ENCODE measurements at regions not wholly inside any gene's neighbourhood (a gene's known extent, or its start where the extent isn't known, plus 50 kb on each side); places are given as distances from the start of the nearest gene placed in this dataset.
A peak's percentile ranks its signal among the peaks of the same experiment; 100 is the strongest.

DNA sequence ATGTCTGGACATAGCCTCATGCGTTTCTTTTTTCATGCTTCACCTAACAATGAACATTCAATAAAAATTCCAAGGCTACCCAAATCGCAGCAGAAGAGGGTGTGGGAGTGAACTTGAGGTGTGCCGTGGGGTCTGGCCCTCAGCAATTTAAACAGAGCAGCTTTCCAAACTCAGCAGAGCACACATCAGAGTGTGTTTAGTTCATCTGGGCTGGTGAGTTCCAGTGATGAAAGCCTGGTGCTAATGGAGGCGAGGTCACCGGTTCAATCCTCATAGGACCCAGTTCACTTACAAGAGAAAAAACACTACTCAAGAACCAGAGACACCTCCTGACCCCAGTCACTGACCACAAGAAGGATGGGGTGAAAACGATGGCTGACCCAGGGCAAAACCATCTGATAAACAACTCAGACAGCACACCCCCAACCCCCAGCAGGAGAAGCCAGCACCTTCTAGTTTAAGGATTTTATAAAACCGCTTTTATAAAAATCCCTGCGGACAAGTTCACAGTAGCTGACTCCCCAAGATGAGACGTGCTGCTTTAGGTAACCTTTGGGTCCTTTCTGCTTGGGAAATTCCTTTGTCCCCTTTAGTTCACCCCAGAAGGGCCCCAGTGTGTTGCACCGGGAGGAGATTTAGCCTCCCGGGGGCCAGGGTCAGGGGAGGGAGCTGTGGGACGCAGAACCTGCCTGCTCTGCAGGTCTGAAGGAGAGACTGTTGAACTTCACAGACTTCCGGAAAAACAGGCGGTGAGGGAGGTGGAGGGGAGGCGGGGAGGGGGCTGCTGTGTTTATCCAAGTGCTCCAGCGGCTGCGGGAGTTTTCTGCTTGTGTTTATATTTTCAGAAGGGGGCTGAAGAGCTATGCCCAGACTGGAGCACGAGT is 152.7 kb upstream of the SOX11 start:
- intact Hi-C loops (cut with DNase I): no loop called here
- no peak for DNase-seq

DNA sequence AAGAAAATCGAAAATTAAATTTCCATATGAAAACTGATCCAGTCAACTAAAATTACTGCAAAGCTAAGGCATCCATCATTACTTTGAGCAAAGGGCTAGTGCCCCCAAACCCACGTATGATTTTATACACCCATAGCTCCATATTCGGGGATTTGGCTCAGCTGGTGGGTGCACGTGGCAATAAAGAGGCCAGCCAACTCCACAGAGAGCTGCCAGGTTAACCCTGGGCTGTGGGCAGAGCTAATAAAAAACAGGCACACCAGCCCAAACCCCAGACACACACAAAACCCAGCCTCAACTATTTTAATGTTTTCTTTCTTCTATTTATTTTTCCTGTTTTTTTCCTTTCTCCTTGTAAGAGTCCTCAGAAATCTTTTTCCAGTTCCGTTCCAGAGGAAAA is 151.3 kb upstream of the SOX11 start:
- intact Hi-C loops (cut with DNase I): no loop called here
- DNase-seq: no peak

DNA sequence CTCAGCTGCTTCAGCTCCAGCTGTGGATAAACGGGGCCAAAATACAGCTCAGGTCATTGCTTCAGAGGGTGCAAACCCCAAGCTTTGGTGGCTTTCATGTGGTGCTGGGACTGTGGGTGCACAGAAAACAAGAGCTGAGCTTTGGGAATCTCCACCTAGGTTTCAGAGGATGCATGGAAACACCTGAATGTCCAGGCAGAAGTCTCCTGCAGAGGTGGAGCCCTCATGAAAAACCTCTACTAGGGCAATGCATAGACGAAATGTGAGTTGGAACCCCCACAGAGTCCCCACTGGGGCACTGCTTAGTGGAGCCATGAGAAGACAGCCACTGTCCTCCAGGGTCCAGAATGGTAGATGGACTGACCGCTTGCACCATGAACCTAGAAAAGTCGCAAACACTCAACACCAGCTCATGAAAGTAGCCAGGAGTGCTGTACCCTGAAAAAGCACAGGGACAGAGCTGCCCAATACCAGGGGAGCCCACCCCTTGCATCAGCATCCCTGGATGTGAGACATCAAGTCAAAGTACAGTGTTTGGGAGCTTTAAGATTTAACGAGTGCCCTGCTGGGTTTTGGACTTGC is 147.9 kb upstream of the SOX11 start:
- intact Hi-C loops (cut with DNase I): no loop called here
- no peak for DNase-seq

DNA sequence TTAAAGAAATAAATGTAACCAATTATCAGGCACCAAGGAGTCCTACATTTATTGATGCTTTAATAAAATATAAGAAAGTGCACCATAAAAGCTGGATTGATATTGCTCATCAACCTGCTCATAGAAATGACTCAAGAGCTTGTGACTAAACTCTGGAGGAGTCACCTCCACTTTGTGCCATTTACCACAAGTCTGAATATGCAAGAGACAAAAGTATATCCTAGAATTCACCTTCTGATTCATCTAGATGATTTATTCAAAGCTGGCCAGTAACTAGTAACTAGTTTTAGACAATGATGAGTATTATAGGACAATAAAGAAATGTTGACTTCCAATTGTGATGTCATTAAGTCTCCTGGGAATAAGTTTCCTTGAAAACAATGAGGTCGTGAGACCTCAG is 146.0 kb upstream of the SOX11 start:
- DNase-seq: no peak
- intact Hi-C loops (cut with DNase I): no loop called here

DNA sequence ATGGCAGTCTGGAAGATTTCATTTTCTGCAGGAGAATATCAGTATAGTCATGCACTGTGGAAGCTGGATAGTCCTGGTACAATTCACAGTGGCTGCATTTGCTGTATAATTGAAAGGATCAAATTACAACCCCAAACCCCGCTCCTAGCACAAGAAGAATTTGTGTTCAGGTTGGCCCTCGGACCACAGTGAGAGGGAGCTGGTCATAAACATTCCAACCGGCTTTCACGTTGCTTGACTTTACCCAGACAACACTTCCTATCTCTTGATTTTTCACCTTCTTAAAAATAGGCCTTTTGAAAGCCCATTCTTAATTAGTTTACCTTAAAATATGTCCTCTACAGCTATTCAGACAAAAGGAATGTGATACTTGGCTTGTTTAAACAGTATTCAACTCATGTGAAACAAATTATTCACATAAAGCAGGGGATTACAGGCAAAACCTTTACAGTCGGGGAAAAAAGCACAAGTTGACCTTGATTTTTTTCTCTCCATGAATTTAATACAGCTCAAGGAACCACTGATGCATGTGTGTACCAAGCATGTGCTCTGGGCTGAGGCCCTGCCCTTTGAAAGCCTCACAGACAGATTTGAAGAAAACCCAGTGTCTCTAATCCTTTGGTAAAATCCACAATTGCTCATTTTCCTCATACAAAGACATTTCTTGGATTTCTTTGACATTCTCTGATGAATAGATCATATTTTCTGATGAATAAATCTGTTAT is 143.0 kb upstream of the SOX11 start:
- intact Hi-C loops (cut with DNase I): no loop called here
- no peak for DNase-seq

DNA sequence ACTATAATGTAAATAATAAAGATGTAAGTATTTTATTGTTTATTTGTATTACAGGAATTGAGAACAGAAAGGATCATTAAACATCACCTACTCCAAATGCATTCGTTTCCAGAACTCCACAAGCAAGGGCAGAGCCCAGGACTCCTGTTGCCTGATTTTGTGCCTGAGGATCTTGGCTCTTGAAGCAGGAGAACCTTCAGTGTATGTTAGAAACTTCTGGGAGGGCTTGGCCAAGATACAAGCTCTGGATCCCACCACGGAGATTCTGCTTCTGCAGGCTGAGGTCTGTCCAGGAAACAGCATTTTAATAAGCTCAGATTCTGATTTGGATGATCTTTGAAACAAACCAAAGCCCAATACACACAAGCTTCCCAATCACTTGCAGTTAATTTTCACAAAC is 142.4 kb upstream of the SOX11 start:
- intact Hi-C loops (cut with DNase I): no loop called here
- no peak for DNase-seq

DNA sequence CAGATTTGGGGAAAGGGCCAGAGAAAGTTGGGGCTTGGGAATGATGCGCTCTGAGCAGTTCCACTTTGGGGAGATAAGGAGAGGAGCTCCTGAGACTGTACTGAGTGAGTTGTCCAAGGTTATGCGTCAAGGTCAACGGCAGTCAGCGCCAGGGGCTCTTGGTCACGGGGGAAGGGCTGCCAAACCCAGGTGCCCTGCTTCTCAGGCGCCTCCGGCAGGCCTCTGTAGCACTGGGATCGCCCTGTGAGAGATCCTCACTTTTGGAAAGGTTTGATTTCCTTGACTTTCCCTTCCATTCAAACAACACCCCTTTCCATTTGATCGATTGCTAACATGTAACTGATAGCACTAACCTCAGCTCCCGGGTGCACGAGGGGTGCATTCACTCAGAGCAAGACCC is 136.5 kb upstream of the SOX11 start:
- DNase-seq: peak in 1 of 10 donors; percentile 62
- intact Hi-C loops (cut with DNase I): no loop called here

DNA sequence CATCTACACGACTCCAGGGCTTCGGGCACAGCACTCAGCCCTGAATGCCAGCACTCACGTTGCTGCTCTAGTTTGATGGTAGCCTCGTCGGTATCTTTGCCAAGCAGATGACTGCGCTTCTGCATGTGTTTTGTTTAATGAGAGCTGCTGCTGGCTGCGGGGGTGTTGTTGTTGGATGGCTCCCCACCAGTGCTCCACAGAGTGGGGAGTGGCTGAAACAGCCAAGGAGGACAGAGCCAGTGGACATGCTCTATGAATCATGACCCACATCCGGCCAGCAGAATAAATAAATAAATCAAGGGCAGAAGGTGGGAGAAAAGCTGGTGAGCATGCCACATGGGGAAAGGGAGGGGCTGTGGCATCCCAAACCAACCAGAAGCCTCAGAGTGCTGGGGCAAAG is 131.2 kb upstream of the SOX11 start:
- DNase-seq: peak in 5 of 10 donors; percentile 16 to 75 (median 20)
- intact Hi-C loops (cut with DNase I): no loop called here

DNA sequence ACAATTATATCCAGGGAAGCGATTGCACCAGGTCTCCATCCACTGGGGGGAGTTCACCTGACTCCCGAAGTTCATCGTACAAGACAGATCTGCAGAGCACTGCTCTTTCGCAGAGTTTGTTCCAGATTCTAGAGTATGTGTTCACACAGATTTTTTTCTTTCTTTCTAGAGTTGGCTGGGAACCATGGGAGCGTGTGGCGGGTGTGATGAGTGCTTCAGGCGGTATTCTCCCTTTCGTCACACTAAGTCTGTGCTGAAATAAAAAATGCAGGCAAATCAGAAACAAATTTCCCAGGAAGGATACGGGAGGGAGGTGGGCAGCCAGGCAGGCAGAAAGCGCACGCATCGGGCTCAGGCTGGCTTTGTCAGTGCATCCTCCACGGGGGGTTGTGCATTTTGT is 129.8 kb upstream of the SOX11 start:
- peak in 1 of 10 donors; percentile 42 for DNase-seq
- intact Hi-C loops (cut with DNase I): no loop called here

DNA sequence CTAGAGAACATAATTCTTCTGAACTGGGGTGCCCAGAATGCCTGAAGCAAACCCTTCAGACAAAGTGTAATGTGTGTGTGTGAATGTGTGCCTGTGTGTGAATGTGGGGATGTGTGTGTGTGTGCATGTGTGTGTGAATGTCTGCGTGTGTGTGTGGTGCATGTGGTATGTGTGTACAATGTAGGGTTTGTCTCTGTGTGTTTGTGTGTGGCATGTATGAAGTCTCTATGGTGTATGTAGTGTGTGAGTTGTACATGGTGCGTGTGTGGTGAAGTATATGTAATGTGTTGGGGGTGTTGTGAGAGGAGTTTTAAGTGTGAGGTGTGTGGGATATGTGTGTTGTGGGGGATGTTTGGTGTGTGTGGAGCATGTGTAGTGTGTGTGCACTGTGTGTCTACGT is 129.3 kb upstream of the SOX11 start:
- DNase-seq: no peak
- intact Hi-C loops (cut with DNase I): no loop called here

DNA sequence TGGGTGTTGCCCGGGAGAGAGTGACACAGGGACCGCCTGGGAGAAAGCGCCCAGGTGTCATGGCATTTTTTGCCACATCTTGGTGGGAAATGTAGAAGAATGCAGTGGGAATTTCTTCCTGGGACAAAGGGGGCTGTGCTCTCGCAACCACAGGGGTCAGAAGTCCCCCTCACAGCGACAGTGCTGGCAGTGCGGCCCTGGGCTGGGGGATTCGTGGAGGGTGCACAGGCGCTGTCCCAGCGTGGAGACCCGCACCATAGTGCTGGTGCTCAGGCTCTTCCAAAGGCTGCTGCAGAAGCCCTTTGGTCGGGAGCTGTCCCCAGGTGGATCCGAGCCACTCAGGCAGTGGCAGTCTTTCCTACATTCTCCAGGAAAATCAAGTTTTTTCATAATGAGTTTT is 128.8 kb upstream of the SOX11 start:
- intact Hi-C loops (cut with DNase I): no loop called here

DNA sequence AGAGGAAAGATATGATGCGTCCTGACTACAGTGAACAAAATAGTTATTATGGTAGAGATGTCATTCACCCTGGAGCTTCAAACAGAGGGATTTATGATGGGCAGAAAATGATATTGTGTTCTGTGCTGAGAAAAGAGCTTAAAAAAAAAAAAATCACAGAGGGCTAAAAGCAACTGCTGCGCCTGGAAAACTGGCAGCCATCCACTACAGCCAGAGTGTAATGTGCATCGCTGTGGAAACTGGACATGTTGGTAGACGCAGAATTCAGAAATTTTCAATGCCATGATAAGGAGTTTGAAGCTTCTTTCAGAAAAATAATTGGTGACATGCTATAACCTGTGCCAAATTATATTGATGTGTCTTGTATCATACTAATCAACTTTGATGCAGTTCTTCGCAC is 122.9 kb upstream of the SOX11 start:
- intact Hi-C loops (cut with DNase I): no loop called here
- DNase-seq: no peak

More for the DNA sequence above, 128.8 kb upstream of the SOX11 start:
- peak in 1 of 10 donors; percentile 52 for DNase-seq

DNA sequence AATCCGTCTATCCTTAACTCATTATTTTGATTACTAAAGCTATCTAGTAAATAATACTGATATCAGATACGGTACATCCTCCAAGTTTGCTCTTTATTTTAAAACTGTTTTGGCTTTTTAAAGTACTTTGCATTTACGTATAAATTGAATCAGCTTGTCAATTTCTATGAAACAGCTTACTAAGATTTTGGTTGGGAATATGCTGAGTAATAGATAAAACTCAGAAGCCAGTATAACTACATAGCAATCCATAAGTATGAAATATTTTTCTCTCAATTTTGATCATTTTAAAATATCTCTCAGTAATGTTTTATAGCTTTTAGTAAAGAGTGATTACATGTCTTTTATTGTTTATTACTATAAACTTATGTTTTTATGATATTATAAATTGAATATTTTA is 116.2 kb upstream of the SOX11 start:
- intact Hi-C loops (cut with DNase I): no loop called here
- no peak for DNase-seq

DNA sequence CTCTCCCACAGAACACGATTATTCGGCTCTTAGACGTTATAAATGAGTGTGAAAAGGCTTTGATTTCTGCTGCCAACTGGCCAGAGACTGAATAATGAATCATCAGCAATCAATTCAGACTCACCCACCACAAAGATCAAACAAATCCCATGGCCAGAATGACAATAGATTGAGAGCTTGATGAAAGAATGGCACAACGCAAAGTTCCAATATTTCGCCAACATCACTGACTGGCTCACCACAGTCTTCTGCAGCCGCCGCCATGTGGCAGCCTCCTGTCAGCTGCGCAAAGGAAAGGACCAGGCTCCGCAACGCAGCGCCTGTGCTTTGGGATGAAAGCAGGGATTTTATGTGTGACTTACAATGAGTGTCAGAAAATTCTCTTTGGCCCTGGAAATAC is 104.4 kb upstream of the SOX11 start:
- intact Hi-C loops (cut with DNase I): no loop called here

DNA sequence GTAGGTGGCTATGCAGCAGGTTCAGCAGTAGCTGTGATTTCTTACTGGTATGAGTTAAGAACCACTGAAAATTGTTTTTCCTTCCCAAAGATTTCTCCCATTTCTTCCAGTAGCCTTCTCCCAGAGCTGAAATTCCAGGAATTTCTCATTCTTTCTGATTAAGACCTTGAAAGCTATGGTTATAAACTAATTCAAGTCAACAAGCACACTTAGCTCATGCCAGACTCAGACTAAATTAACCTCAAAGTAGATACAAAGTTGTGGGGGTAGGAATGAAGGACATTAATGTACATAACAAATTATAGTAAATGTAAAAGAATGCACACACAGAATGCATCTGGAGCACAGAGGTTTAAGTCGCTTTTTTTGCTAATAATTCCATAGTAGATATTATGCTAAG is 103.6 kb upstream of the SOX11 start:
- intact Hi-C loops (cut with DNase I): no loop called here
- DNase-seq: no peak

More for the DNA sequence above, 104.4 kb upstream of the SOX11 start:
- peak in 1 of 10 donors; percentile 26 for DNase-seq

DNA sequence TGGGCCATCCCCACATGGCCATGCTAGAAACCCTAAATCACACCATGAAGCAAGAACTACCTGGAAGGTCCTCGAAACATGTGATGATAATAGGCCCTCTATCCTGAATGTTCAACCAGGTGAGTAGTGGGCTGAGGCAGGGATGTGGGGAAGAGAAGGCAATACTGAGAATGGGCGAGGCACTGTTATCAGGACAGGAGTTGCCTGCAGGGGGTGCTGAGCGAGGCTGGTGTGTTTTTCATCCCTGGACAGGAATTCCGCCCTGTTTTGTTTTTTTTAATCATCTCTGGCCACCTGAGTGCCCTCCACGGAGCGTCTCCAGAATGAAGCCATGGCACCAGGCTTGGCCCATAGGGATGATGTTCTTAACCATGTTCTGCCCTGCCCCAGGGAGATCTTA is 103.0 kb upstream of the SOX11 start:
- no peak for DNase-seq
- intact Hi-C loops (cut with DNase I): no loop called here

DNA sequence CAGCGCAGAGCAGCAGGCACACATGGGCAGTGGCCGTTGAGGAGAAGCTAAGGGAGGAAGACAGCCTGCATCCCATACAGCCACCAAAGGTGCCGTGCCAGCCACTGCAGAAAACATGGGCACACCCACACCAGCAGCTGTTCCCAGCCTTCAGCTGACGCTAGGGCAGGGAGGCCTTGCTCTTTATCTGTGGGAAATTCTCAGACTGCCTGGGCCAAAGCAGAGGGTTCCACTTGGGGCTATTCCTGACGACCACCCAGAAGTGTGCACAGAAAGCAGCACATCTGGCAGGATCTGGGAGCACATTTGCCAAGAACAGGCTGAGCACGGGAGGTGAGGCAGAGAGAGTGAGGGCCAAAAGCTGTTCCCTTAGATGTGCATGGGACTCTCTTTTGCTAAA is 101.3 kb upstream of the SOX11 start:
- no peak for DNase-seq
- intact Hi-C loops (cut with DNase I): no loop called here

DNA sequence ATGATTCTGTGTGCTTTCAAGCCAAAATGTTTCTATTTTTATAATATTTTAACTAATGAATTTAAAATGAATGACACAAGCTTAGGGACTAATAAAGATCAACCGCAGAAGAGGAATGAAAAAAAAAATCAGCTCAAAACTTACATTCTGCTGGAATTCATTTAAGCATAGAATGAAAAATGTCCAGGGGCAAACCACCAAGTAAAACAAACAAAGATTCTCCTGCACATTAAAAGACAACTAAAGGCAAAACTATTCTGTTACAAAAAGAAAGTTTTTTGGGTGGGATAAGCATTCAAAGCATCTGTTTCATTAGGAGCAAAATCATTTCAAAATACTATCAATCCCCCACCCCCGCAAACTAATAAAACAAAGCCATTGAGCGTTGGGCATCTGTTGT is 99.3 kb upstream of the SOX11 start:
- DNase-seq: no peak
- intact Hi-C loops (cut with DNase I): no loop called here

DNA sequence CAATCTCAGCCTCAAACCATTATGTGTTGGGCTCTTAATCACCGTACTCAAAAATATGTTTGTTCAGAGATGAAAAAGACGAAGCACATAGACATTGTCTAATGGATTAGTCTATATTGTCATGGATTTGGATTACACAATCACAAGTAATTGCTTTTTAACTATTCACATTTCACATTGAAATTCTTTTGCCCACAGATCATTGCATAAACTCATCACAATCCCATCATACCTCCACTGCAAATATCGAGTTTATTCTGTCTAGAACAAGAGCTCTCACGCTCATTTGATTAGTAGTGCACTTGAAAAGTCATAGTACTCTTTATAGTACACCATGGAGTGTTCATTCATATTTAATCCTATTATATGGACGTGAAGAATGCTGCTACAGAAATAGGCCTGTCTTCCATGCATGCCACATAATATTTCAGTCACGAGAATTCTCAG is 97.9 kb upstream of the SOX11 start:
- intact Hi-C loops (cut with DNase I): no loop called here
- no peak for DNase-seq

DNA sequence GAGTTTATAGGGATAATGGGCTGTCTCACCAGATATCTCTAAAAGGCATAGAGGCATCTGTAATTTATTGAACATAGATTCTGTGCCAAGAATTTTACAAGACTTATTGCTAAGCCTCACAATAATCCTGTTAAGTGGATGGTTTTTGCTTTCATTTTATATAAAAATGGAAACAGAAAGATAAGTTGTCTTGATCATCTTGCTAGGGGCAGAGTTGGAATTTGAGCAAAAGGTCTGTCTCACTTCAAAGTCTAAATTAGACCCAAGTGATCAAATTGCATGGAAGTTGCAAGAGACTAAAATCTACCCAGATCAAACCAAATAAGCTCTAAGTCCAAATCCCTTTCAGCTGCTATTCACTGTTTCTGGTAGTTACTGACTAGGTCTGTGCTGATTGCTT is 95.3 kb upstream of the SOX11 start:
- intact Hi-C loops (cut with DNase I): no loop called here
- DNase-seq: no peak

DNA sequence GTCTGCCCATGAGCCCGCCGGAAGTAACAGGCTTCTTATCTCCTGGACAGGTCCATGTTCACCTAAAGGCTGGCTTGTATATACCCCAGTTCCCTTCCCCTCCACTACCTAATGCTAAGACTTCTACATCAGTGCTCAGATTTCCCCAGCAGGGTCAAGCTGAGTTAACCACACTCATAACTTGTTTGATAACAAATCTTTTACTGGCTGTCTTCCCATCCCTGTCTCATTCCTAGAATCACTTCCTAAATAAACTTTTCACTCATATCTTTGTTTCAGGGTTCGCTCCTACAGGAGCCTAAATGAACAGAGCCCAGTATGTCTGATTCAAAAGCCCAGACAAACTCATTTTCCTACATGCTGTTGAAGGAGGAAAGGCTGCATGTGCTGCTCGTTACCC is 94.0 kb upstream of the SOX11 start:
- no peak for DNase-seq
- intact Hi-C loops (cut with DNase I): no loop called here

DNA sequence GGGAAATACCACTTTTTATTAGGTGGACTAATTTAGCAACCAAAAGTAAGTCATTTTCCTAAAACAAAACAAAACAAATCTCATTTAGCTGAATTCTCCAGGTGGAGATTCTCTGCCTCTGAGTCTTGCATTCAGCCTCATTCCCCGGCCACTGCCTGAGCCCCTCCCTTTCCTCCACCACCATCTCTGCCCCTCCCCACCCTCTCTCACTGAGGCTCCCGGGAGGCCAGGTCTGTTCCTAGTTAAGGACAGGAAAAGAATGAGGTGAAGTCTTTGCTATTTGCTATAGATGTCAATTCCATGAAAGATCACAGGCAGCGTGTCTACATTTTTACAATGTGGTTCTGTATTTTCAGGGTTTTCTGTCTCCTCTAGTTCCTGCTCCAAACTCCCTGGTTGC is 83.0 kb upstream of the SOX11 start:
- no peak for DNase-seq
- intact Hi-C loops (cut with DNase I): no loop called here

All from posterior cingulate gyrus (tissue), 11 donors.